NB4 (cell line): ENCODE measurements at regions not wholly inside any gene's neighbourhood (a gene's known extent, or its start where the extent isn't known, plus 50 kb on each side); places are given as distances from the start of the nearest gene placed in this dataset.
"Not testable (repeated sequence)": the region's sequence is repeated elsewhere in the genome, so short reads cannot be mapped to it uniquely, and the experiment has no call there.

Experiments used
- DNase-seq: peaks from one replicate; pipeline ENCODE4 v3.0.0; 2010; ENCODE audit warnings: low read depth
- H3K4me3 ChIP-seq: one replicate; pipeline ENCODE4 v1.5.1; 2011; ENCODE audit warnings: mild to moderate bottlenecking, low read depth, low read length, moderate library complexity
- MYC ChIP-seq: IDR thresholded peaks from 2 replicates; pipeline ENCODE4 v1.6.1; 2011; ENCODE audit warnings: low read depth, low read length
- POLR2A ChIP-seq: IDR thresholded peaks from 2 replicates; pipeline ENCODE4 v1.6.1; 2011; ENCODE audit warnings: mild to moderate bottlenecking; ENCODE audit not compliant: insufficient read length; ENCODE audit errors: extremely low read depth
- TF ChIP-seq, protein P1 (sequence below): IDR thresholded peaks from one replicate; pipeline ENCODE4 v1.5.1; 2012; ENCODE audit warnings: low read depth, low read length
- TF ChIP-seq, protein P2 (sequence below): IDR thresholded peaks from 2 replicates; pipeline ENCODE4 v1.6.1; 2011; ENCODE audit warnings: low read depth, low read length

DNA sequence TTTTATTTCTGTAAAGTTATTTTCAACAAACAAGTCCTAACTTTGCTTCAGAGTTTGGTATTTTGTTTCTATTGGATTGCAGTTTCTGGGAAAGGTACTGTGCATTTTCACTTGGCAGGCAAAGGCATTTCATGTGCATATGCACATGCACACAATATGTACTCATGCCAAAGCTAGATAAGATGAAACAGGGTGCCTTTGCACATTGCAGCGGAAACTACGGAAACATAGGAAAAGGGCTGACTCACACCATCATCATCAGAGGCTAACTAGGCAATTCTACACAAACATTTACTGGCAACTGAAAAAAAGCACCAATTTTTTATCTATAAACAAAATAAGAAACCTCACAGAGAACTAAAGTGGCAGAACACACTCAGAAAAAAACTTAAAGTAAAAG lies 550.6 kb upstream of the NECTIN3 start:
- TF ChIP-seq, protein P1, sequence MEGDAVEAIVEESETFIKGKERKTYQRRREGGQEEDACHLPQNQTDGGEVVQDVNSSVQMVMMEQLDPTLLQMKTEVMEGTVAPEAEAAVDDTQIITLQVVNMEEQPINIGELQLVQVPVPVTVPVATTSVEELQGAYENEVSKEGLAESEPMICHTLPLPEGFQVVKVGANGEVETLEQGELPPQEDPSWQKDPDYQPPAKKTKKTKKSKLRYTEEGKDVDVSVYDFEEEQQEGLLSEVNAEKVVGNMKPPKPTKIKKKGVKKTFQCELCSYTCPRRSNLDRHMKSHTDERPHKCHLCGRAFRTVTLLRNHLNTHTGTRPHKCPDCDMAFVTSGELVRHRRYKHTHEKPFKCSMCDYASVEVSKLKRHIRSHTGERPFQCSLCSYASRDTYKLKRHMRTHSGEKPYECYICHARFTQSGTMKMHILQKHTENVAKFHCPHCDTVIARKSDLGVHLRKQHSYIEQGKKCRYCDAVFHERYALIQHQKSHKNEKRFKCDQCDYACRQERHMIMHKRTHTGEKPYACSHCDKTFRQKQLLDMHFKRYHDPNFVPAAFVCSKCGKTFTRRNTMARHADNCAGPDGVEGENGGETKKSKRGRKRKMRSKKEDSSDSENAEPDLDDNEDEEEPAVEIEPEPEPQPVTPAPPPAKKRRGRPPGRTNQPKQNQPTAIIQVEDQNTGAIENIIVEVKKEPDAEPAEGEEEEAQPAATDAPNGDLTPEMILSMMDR: no peak
- H3K4me3 ChIP-seq: no peak overlapping the region
- DNase-seq: no peak

DNA sequence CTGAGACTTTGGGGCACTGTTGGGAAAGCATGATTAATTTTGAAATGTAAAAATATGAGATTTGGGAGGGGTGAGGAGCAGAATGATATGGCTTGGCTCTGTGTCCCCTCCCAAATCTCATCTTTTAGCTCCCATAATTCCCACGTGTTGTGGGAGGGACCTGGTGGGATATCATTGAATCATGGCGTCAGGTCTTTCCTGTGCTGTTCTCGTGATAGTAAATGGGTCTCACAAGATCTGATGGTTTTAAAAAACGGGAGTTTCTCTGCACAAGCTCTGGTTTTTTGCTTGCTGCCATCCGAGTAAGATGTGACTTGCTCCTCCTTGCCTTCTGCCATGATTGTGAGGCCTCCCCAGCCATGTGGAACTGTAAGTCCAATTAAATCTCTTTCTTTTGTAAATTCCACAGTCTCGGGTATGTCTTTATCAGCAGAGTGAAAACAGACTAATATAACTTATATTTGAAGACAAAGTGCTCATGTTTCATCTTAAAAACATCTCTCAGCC lies 546.0 kb upstream of the NECTIN3 start:
- H3K4me3 ChIP-seq, DNase-seq: not testable (repeated sequence)

DNA sequence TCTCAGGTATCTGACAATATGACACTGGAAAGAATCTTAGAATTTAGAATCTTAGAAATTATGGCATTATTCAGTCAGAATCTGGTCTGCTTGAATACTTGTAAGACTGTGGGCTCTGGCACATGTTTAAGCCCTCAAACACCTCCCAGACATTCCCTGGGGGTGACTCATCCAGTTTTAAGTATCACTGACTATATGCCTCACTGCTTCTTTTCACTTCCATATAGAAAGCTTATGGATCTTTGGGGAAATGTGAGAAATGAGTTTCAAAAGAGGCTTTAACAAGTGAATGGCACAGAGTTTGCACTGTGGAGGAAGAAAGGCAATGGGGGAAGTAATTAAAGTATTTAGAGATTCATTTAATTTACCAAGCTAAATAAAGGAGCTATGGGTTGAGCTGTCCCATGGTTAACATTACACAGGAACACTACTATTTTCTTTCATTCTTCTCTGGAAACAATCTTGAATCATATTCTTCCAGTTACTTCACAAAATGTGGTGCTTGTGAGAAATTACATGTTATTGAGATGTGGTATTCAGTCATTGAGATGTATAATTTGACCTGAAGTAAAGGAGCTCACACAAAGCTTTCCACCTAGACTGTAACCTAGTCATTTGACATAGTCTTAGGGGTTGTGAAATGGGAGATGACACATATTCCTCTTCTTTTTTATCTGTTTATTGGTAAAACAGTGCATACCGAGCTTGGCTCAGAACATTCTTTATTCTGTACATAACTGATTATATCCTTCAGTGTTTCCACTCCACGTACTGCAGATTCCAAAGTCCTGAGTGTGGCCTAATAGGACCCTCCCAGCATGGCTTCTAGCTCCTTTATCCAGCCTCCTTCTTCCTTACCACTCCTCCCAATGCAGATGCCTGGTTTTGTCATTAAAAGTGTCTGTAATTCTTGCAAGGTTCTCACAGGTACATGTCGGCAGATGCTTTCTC lies 544.6 kb upstream of the NECTIN3 start:
- TF ChIP-seq, protein P2, sequence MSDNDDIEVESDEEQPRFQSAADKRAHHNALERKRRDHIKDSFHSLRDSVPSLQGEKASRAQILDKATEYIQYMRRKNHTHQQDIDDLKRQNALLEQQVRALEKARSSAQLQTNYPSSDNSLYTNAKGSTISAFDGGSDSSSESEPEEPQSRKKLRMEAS: no peak
- TF ChIP-seq, protein P1: no peak
- TF ChIP-seq POLR2A (no peak), MYC (no peak)
- DNase-seq: no peak
- H3K4me3 ChIP-seq: no peak overlapping the region

DNA sequence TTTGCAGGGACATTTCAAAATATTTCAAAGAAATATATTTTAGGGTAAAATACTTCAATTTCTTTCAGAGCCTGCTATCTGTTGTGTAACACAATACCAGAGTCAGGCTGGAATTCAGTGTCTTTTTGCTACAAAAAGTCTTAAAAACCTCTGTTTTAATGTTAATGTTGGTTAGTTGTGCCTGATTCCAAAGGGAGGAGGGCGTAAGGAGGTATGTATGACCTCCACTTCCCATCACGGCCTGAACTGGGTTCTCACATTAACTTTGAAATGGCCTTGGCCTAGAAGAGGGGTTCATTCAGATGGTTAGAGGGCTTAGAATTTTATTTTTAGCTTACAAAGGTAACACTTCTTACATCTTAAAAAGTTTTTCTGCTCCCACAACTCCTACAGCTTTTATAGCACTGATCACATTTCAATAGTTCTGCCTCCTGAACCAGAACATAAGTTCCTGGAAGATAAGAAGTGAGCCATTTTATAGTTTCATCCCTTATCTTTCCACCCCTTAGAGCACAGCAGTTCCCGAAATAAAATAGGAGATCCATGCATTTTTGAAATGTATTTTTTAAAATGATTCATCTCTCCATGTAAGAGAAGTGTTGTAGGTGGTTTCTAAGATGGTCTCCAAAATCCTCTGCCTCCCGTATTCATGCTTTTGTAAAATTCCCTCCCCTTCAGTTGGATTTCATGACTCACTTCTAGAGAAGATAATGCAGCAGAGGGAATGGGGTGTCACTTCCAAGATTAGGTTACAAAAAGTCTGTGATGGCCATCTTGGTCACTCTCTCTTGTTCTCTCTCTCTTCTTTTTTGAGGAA lies 543.1 kb upstream of the NECTIN3 start:
- TF ChIP-seq POLR2A (no peak), MYC (no peak)
- TF ChIP-seq, protein P2: no peak
- TF ChIP-seq, protein P1: no peak
- no peak for DNase-seq
- no peak overlapping the region for H3K4me3 ChIP-seq

DNA sequence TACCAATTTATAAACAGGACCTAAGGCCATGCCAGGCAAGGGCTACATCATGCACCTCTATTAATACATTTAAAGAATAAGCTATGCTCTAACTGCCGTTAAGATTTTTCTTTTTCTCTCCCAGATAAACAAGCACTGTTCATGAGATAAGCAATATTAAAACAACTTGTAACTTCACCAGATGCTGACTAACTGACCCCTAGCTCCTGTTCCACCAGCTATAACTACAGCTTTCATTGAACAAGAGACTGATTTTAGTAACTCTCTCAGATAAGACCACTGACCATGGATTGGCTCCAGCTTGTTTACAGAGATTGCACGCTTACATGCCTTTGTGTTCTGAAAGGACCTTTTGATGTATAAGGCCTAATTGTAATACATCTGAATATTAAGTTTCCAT lies 540.7 kb upstream of the NECTIN3 start:
- H3K4me3 ChIP-seq: no peak overlapping the region
- TF ChIP-seq, protein P2: no peak
- TF ChIP-seq, protein P1: no peak
- TF ChIP-seq MYC (no peak), POLR2A (no peak)
- DNase-seq: no peak

DNA sequence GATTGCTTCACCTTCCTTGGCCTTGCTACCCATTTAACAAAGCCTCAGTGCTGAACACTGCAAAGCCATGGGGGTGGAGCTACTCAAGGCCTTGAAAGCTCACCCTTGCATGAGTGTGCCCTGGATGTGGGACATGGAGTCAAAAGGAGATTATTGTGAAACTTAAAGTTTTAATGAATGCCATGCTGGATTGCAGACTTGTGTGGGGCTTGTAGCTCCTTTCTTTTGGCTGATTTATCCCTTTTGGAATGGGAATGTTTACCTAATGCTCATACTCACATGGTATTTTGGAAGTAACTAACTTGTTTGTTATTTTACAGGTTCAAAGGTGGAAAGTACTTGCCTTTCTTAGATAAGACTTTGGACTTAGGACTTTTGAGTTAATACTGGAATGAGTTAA lies 538.5 kb upstream of the NECTIN3 start:
- no peak overlapping the region for H3K4me3 ChIP-seq
- DNase-seq: no peak
- TF ChIP-seq MYC: no peak
- TF ChIP-seq, protein P1: no peak
- no peak for TF ChIP-seq POLR2A
